H1 (cell line): ENCODE measurements at regions not wholly inside any gene's neighbourhood (a gene's known extent, or its start where the extent isn't known, plus 50 kb on each side); places are given as distances from the start of the nearest gene placed in this dataset.

ENCODE experiments used
- CTCF ChIA-PET: fragments of 300-600 bp; sonication (Branson Sonifier 250); formaldehyde crosslinking; loops from one replicate; lab custom pipeline; 2021; ENCODE audit not compliant: partially characterized antibody; lab: Charles Lee
- POLR2A ChIA-PET: fragments of 300-600 bp; sonication (Branson Sonifier 250); formaldehyde crosslinking; loops from one replicate; lab custom pipeline; 2021; ENCODE audit warnings: inconsistent platforms; ENCODE audit not compliant: partially characterized antibody; lab: Charles Lee
- DNase-seq, 2 experiments: peaks; one replicate each; pipeline versions ENCODE4 v3.0.0 to v3.0.0-alpha.2; 2010 to 2022; ENCODE audit warnings: low spot score in 2 of 2, low read depth in 1 of 2, mixed read lengths in 1 of 2
- FAIRE-seq: peaks from 2 replicates; lab custom pipeline; 2011; peaks lifted over from hg19 to GRCh38; lab: Jason Lieb, UNC
- H2AFZ ChIP-seq: 2 replicates; pipeline ENCODE4 v1.8.1; 2012; ENCODE audit warnings: low read length, inconsistent platforms
- H2AK5ac ChIP-seq: 2 replicates; pipeline ENCODE4 v1.6.1; 2013; ENCODE audit warnings: low read depth, low read length
- H2BK120ac ChIP-seq: replicated peaks from 2 replicates; pipeline ENCODE3; 2013; ENCODE audit warnings: low read depth, low read length, inconsistent platforms
- H2BK12ac ChIP-seq: 2 replicates; pipeline ENCODE4 v1.6.1; 2013; ENCODE audit warnings: low read depth, low read length
- H2BK15ac ChIP-seq: 2 replicates; pipeline ENCODE4 v1.6.1; 2013; ENCODE audit warnings: low read length
- H2BK20ac ChIP-seq: 2 replicates; pipeline ENCODE4 v1.6.1; 2013; ENCODE audit warnings: low read length
- H2BK5ac ChIP-seq: 2 replicates; pipeline ENCODE4 v1.6.1; 2013; ENCODE audit warnings: low read depth, low read length
- H3K14ac ChIP-seq: 2 replicates; pipeline ENCODE4 v1.6.1; 2013; ENCODE audit warnings: inconsistent platforms; ENCODE audit not compliant: insufficient read length
- H3K18ac ChIP-seq: 2 replicates; pipeline ENCODE4 v1.6.1; 2013; ENCODE audit warnings: low read length; ENCODE audit errors: extremely low read depth
- H3K23ac ChIP-seq: 2 replicates; pipeline ENCODE4 v1.6.1; 2013; ENCODE audit warnings: inconsistent platforms; ENCODE audit not compliant: insufficient read length
- H3K23me2 ChIP-seq: 2 replicates; pipeline ENCODE4 v1.6.1; 2013; ENCODE audit warnings: low read depth, low read length
- H3K27ac ChIP-seq: 2 replicates; pipeline ENCODE4 v1.6.1; 2011; ENCODE audit warnings: low read depth, low read length, inconsistent platforms
- H3K27me3 ChIP-seq, 4 experiments: replicated peaks in 1 of 4; 1 replicate in 1 of 4; 2 replicates in 3 of 4; pipeline versions ENCODE4 v1.6.1 to v1.8.1; 2011 to 2013; ENCODE audit warnings: low read length in 3 of 4, mild to moderate bottlenecking in 3 of 4, inconsistent platforms in 2 of 4, mixed read lengths in 2 of 4, moderate library complexity in 1 of 4; ENCODE audit not compliant: control insufficient read depth in 3 of 4, insufficient read depth in 3 of 4; ENCODE audit errors: extremely low read depth in 1 of 4
- H3K36me3 ChIP-seq, 4 experiments: 2 replicates each; pipeline versions ENCODE4 v1.6.1 to v1.8.1; 2011 to 2013; ENCODE audit warnings: mild to moderate bottlenecking in 4 of 4, low read length in 3 of 4, moderate library complexity in 2 of 4, control low read depth in 1 of 4, inconsistent platforms in 1 of 4; ENCODE audit not compliant: insufficient read depth in 4 of 4, control insufficient read depth in 2 of 4
- H3K4ac ChIP-seq: replicated peaks from 2 replicates; pipeline ENCODE3; 2013; ENCODE audit warnings: low read length, low read depth, mixed read lengths, inconsistent platforms; ENCODE audit not compliant: insufficient read length
- H3K4me1 ChIP-seq, 4 experiments: replicated peaks in 1 of 4; 1 replicate in 1 of 4; 2 replicates in 3 of 4; pipeline versions ENCODE4 v1.6.1 to v1.8.1; 2011 to 2013; ENCODE audit warnings: low read length in 3 of 4, inconsistent platforms in 2 of 4, mixed read lengths in 1 of 4; ENCODE audit not compliant: insufficient read depth in 4 of 4, control insufficient read depth in 3 of 4
- H3K4me2 ChIP-seq, 2 experiments: 2 replicates each; pipeline versions ENCODE4 v1.6.1 to v1.8.1; 2011 to 2013; ENCODE audit warnings: low read depth in 2 of 2, low read length in 2 of 2, control low read depth in 1 of 2, inconsistent platforms in 1 of 2, mild to moderate bottlenecking in 1 of 2; ENCODE audit not compliant: insufficient read depth in 1 of 2
- H3K4me3 ChIP-seq, 4 experiments: fragments of 200-600, 300-600 bp in 1 of 4; sonication (generic), shearing (Covaris generic), sonication (Bioruptor Twin) in 1 of 4; 2 replicates each; pipeline versions ENCODE4 v1.5.1 to v1.8.1; 2011 to 2016; ENCODE audit warnings: low read length in 4 of 4, low read depth in 3 of 4, control low read depth in 2 of 4, inconsistent platforms in 2 of 4, mild to moderate bottlenecking in 2 of 4, mixed read lengths in 1 of 4, moderate library complexity in 1 of 4; ENCODE audit not compliant: insufficient read depth in 2 of 4; ENCODE audit errors: extremely low read depth in 1 of 4
- H3K56ac ChIP-seq: replicated peaks from 2 replicates; pipeline ENCODE3; 2013; ENCODE audit warnings: low read depth, mild to moderate bottlenecking, mixed read lengths, low read length, inconsistent platforms; ENCODE audit not compliant: insufficient read length
- H3K79me1 ChIP-seq: 2 replicates; pipeline ENCODE4 v1.6.1; 2013; ENCODE audit warnings: low read depth, low read length, control low read depth
- H3K79me2 ChIP-seq, 2 experiments: 2 replicates each; pipeline versions ENCODE4 v1.6.1 to v1.8.1; 2012 to 2013; ENCODE audit warnings: low read length in 2 of 2, mild to moderate bottlenecking in 2 of 2, inconsistent platforms in 1 of 2; ENCODE audit not compliant: insufficient read depth in 2 of 2, control insufficient read depth in 1 of 2
- H3K9ac ChIP-seq, 4 experiments: replicated peaks in 1 of 4; 1 replicate in 1 of 4; 2 replicates in 3 of 4; pipeline versions ENCODE4 v1.6.1 to v1.8.1; 2011 to 2013; ENCODE audit warnings: low read depth in 3 of 4, low read length in 3 of 4, control low read depth in 2 of 4, mild to moderate bottlenecking in 2 of 4, moderate library complexity in 2 of 4, inconsistent platforms in 1 of 4; ENCODE audit errors: extremely low read depth in 1 of 4
- H3K9me3 ChIP-seq, 2 experiments: 2 replicates each; pipeline versions ENCODE4 v1.6.1 to v1.8.1; 2012 to 2013; ENCODE audit warnings: mild to moderate bottlenecking in 2 of 2, moderate library complexity in 2 of 2, control low read depth in 1 of 2, inconsistent platforms in 1 of 2, low read depth in 1 of 2, low read length in 1 of 2, mixed read lengths in 1 of 2; ENCODE audit not compliant: insufficient read depth in 2 of 2
- H4K20me1 ChIP-seq, 2 experiments: replicated peaks in 1 of 2; 2 replicates each; pipeline versions ENCODE3 to v1.8.1; 2011 to 2013; ENCODE audit warnings: inconsistent platforms in 2 of 2, low read length in 2 of 2, mild to moderate bottlenecking in 1 of 2; ENCODE audit not compliant: insufficient read depth in 2 of 2, control insufficient read depth in 1 of 2
- H4K5ac ChIP-seq: 2 replicates; pipeline ENCODE4 v1.6.1; 2013; ENCODE audit warnings: low read length, low read depth, mixed read lengths, inconsistent platforms; ENCODE audit not compliant: insufficient read length
- H4K8ac ChIP-seq: 2 replicates; pipeline ENCODE4 v1.8.0; 2013; ENCODE audit warnings: mild to moderate bottlenecking, moderate library complexity, low read length, inconsistent platforms; ENCODE audit not compliant: insufficient read depth; ENCODE audit errors: extremely low read depth
- H4K91ac ChIP-seq: replicated peaks from 2 replicates; pipeline ENCODE3; 2013; ENCODE audit warnings: low read length, mixed read lengths, inconsistent platforms; ENCODE audit not compliant: insufficient read length
- ATF3 ChIP-seq: IDR thresholded peaks from 2 replicates; pipeline ENCODE4 v1.6.1; 2011; ENCODE audit warnings: low read depth, mild to moderate bottlenecking, low read length; ENCODE audit not compliant: insufficient read depth
- BCL11A ChIP-seq, 2 experiments: IDR thresholded peaks; one replicate each; pipeline ENCODE4 v1.6.1; 2011; ENCODE audit warnings: low read depth in 2 of 2, low read length in 2 of 2, mild to moderate bottlenecking in 2 of 2
- EP300 ChIP-seq, 2 experiments: IDR thresholded peaks; 1 replicate in 1 of 2; 2 replicates in 1 of 2; pipeline ENCODE4 v1.6.1; 2011 to 2012; ENCODE audit warnings: low read depth in 2 of 2, low read length in 2 of 2, mild to moderate bottlenecking in 2 of 2, borderline replicate concordance in 1 of 2, inconsistent platforms in 1 of 2, moderate library complexity in 1 of 2
- FOSL1 ChIP-seq: IDR thresholded peaks from 2 replicates; pipeline ENCODE4 v1.6.1; 2011; ENCODE audit warnings: mild to moderate bottlenecking, low read depth, low read length, moderate library complexity; ENCODE audit not compliant: insufficient read depth
- GABPA ChIP-seq: IDR thresholded peaks from 2 replicates; pipeline ENCODE4 v1.6.1; 2011; ENCODE audit warnings: mild to moderate bottlenecking, low read length, moderate library complexity, borderline replicate concordance; ENCODE audit not compliant: insufficient read depth
- KDM1A ChIP-seq: fragments of 200-600, 300-600 bp; sonication (generic); IDR thresholded peaks from 2 replicates; pipeline ENCODE4 v1.7.1; 2016; ENCODE audit warnings: mild to moderate bottlenecking, low read length, borderline replicate concordance
- KDM4A ChIP-seq: IDR thresholded peaks from one replicate; pipeline ENCODE4 v1.7.1; 2012; ENCODE audit warnings: low read depth, mild to moderate bottlenecking, moderate library complexity, low read length, inconsistent platforms; ENCODE audit not compliant: severe bottlenecking
- POLR2AphosphoS5 ChIP-seq: IDR thresholded peaks from 2 replicates; pipeline ENCODE4 v1.6.1; 2011; ENCODE audit warnings: low read depth, low read length
- RBBP5 ChIP-seq: IDR thresholded peaks from 2 replicates; pipeline ENCODE4 v1.7.1; 2012; ENCODE audit warnings: low read depth, mild to moderate bottlenecking, inconsistent platforms, low read length, moderate library complexity, borderline replicate concordance
- SIX5 ChIP-seq: IDR thresholded peaks from 2 replicates; pipeline ENCODE4 v1.6.1; 2011; ENCODE audit warnings: mild to moderate bottlenecking, low read depth, low read length
- SP2 ChIP-seq: IDR thresholded peaks from 2 replicates; pipeline ENCODE4 v1.6.1; 2012; ENCODE audit warnings: mild to moderate bottlenecking, low read length, inconsistent platforms
- TAF1 ChIP-seq: IDR thresholded peaks from 2 replicates; pipeline ENCODE4 v1.6.1; 2011; ENCODE audit warnings: mild to moderate bottlenecking, low read depth, low read length
- TCF12 ChIP-seq: IDR thresholded peaks from 2 replicates; pipeline ENCODE4 v1.6.1; 2011; ENCODE audit warnings: low read depth, mild to moderate bottlenecking, low read length
- ZNF274 ChIP-seq: IDR thresholded peaks from 2 replicates; pipeline ENCODE4 v1.7.0; 2012; ENCODE audit warnings: low read length, borderline replicate concordance; ENCODE audit errors: extremely low read depth
- WGBS, 2 experiments: shearing (Covaris generic) in 1 of 2; methylation state at CpG; one replicate each; pipeline versions ENCODE4 v1.1.6 to v1.1.7; 2013 to 2015; ENCODE audit warnings: low lambda C conversion rate in 2 of 2, mixed read lengths in 2 of 2, inconsistent platforms in 1 of 2, low coverage in 1 of 2, missing lambda C conversion rate in 1 of 2; ENCODE audit not compliant: insufficient replicate concordance in 2 of 2, insufficient coverage in 1 of 2, insufficient read length in 1 of 2; ENCODE audit errors: extremely low coverage in 1 of 2, missing lambda C conversion rate in 1 of 2; 5-methylcytosine and 5-hydroxymethylcytosine counted together

- peaks cover 9 to 16% of the 10 kb centered on the region in 2 experiments for H3K9me3 ChIP-seq
- 91% methylated on average over 6 of the region's 6 CpGs; no CpG with 5 or more reads in 1 of the 2 experiments for WGBS, 2 experiments
- H3K4ac ChIP-seq: no peak overlapping the region
- 0 out of 2 replicates have a peak, but pooled peaks cover 2% of the 10 kb centered on the region for H3K23me2 ChIP-seq
- H4K8ac ChIP-seq: no peak overlapping the region
- POLR2A ChIA-PET: no interaction called here
- 0 out of 2 replicates have a peak overlapping the region, but pooled peaks have one; percentile 0 for H2AFZ ChIP-seq
- H3K23ac ChIP-seq: no peak overlapping the region
- no peak overlapping the region for H3K14ac ChIP-seq
- H4K20me1 ChIP-seq: no peaks in the 10 kb centered on the region
- CTCF ChIA-PET: interaction anchor here (1.2 kb wide), 1 partner anchor 76 kb away, joined by 4 read pairs; no protein-coding TSS in a partner anchor
- no peak overlapping the region for H2BK5ac ChIP-seq
- H4K91ac ChIP-seq: no peak overlapping the region
- no peak overlapping the region for H3K4me2 ChIP-seq
- no peak overlapping the region for H3K27ac ChIP-seq
- peaks cover 0 to 9% (median 0%) of the 10 kb centered on the region in 4 experiments; a peak in 2 of 8 replicates for H3K36me3 ChIP-seq
- no peak overlapping the region for H3K9ac ChIP-seq
- H3K27me3 ChIP-seq: no peaks in the 10 kb centered on the region
- no peaks in the 10 kb centered on the region for H3K79me2 ChIP-seq
- H4K5ac ChIP-seq: no peak overlapping the region
- no peak overlapping the region for H2BK15ac ChIP-seq
- no peak overlapping the region for H2BK120ac ChIP-seq
- H2BK12ac ChIP-seq: no peak overlapping the region
- no peak overlapping the region for H3K18ac ChIP-seq
- no peak overlapping the region for H2AK5ac ChIP-seq
- DNase-seq: no peak
- no peak for FAIRE-seq
- H3K79me1 ChIP-seq: no peaks in the 10 kb centered on the region; the same call in 1 of the 2 replicates
- no peak overlapping the region for H3K56ac ChIP-seq
- H3K4me1 ChIP-seq: no peaks in the 10 kb centered on the region
- H3K4me3 ChIP-seq: no peak overlapping the region
- no peak overlapping the region for H2BK20ac ChIP-seq
- TF ChIP-seq KDM1A (no peak), RBBP5 (no peak), SIX5 (no peak), ZNF274 (no peak), GABPA (no peak), FOSL1 (no peak), KDM4A (no peak), POLR2AphosphoS5 (no peak), TAF1 (no peak), EP300 (IDR thresholded peaks at IDR 0.05; ENCODE audit: borderline replicate concordance in 1 of 2, low read depth in 2 of 2, low read length in 2 of 2) (no peak), TCF12 (no peak), SP2 (no peak), BCL11A (IDR thresholded peaks at IDR 0.05; ENCODE audit: low read depth in 2 of 2, low read length in 2 of 2) (no peak), ATF3 (no peak)
These were observed 168.4 kb upstream of the TENM3 start for GRCh38 chr4:182074810-182075209.
